Umbilical cord (tissue), 1 donor: ENCODE measurements at regions not wholly inside any gene's neighbourhood (a gene's known extent, or its start where the extent isn't known, plus 50 kb on each side); places are given as distances from the start of the nearest gene placed in this dataset.
"Not testable (repeated sequence)": the region's sequence is repeated elsewhere in the genome, so short reads cannot be mapped to it uniquely, and the experiment has no call there.

Source experiments
- DNase-seq: peaks from one replicate; pipeline ENCODE4 v3.0.0-alpha.2; 2015; ENCODE audit warnings: low spot score

DNA sequence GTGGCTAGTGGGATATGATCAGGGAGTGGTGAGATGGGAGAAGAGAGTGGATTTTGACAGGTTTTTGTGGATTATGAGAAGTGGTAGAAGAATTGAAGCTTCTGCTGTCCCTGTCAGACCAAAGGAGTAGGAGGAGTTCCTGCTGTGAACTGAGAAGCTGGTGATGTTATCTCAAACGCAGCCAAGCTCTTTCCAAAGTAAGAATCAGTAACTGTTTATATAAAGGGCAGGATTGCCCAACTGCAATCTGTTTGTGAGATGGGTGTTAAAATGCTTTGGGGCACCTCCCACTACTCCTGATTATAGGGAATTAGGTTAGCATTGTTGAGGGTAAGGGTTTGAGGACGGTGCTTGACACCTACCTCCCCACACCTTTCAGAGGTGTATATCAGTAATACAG, 60.5 kb upstream of the USP25 start:
- no peak for DNase-seq

DNA sequence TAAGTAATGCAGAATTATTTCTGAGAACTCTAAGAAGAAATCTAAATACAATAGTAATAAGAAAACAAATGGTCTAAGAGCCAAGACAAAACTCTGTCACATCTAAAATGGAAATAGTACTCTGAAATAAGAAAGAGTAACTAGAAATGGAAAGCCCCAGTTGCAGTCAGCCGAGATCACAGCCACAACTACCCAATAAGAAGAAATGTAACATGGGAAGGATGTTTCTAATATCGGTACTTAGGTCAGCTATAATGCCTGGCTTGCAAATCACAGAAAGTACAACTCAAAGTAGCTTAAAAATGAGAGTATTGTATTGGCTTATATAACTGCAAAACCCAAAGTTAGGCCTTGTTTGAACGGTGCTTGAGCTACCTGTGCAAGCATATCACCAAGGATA, 58.6 kb upstream of the USP25 start:
- no peak for DNase-seq

DNA sequence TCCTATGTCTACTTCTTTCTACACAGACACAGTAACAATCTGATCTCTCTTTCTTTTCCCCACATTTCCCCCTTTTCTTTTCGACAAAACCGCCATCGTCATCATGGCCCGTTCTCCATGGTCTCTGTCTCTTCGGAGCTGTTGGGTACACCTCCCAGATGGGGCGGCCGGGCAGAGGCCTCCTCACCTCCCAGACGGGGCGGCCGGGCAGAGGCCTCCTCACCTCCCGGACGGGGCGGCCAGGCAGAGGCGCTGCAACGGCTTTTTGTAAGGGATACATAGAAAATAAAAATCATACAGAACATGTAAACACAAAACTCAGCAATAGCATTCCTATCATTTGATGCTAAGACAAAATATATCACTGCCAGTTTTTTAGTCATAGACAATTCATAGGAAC, 57.2 kb upstream of the USP25 start:
- not testable (repeated sequence) for DNase-seq

DNA sequence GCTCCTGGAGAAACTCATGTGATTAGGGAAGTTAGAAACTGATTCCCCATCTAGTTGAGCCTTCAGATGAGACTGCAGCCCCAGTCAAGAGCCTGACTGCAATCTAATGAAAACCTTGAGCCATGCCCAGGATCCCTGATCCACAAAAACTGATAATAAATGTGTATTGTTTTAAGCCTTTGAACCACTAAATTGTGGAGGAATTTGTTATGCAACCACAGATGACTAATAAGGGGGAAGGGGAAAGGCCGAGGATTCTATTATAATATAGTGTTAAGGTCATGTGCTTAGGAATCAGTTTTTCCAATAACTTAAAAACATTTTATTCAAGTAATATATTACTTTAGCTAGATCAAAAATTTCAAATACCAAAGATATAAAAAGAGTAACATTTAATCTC, 52.8 kb upstream of the USP25 start:
- DNase-seq, result no peak

DNA sequence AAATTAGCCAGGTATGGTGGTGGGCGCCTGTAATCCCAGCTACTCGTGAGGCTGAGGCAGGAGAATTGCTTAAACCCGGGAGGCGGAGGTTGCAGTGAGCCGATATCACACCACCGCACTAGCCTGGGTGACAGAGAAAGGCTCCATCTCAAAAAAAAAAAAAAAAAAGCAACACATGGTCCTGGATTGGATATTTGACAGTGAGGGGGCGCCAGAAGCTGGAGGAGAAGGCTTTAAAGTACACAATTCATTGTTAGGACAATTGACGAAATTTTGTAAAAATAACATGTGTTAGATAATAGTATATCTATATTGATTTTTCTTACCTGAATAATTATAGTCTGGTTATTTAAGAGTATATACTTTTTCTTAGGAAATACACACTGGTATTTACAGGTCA, 50.2 kb upstream of the USP25 start:
- no peak for DNase-seq
